RWPE1 (cell line): ENCODE measurements at regions not wholly inside any gene's neighbourhood (a gene's known extent, or its start where the extent isn't known, plus 50 kb on each side); places are given as distances from the start of the nearest gene placed in this dataset.

ENCODE experiments used
- CTCF ChIA-PET: fragments of 350-600 bp; sonication (Branson Sonifier 250); formaldehyde crosslinking; extraction: SDS; loops from one replicate; lab custom pipeline; 2021; lab: Yijun Ruan, JAX
- POLR2A ChIA-PET: fragments of 400-600 bp; formaldehyde crosslinking; extraction: SDS; loops from one replicate; lab custom pipeline; 2020; ENCODE audit warnings: antibody characterized with exemption; ENCODE audit not compliant: low non-redundant PET; lab: Yijun Ruan, JAX
- DNase-seq: peaks from one replicate; pipeline ENCODE4 v3.0.0; 2012; ENCODE audit warnings: low spot score
- H3K27ac ChIP-seq: fragments of 450-650 bp; 2 replicates; pipeline ENCODE4 v1.5.1; 2017
- TF ChIP-seq, protein P1 (sequence below): fragments of 450-650 bp; conservative IDR thresholded peaks from 2 replicates; pipeline ENCODE4 v1.5.1; 2017; ENCODE audit warnings: low read depth, mild to moderate bottlenecking

DNA sequence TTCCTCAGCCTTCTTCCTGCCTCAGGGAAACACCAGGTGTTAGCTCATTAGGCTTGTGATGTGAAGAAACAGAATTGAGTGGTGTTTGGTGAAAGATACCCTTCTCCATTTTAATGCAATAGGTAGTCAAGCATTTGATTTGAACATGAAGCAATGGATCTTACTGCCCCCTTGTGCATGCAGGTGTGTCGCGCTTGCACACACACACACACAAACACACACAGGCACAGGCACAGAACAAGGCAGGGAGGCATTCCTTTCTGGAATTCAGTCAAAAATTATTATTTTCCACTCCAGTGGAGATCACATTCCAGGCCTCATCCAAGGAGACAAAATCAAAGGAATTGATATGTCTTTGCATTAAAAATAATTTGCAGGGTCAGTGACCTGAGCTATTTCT lies 667.0 kb upstream of the MARCKS start:
- CTCF ChIA-PET, result interaction anchor here (0.7 kb wide), 1 partner anchor 16 kb away, joined by 3 read pairs; no protein-coding TSS in a partner anchor
- DNase-seq, result no peak

DNA sequence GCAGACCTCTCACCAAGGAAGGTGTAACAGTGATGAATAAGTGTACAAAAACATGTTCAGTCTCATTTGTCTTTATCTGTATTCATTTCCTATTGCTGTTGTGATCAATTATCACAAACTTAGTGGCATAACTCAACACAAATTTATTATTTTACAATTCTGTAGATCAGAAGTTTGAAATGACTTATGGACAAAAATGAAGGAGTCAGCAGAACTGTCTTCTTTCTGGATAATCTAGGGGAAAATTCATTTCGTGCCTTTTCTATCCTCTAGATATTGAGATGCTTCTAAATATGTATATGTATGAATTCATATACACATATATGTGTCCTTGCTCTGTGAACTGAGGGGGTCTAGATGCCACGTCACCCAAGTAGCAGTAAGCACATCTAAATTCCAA lies 663.1 kb upstream of the MARCKS start:
- H3K27ac ChIP-seq, result no peak overlapping the region
- DNase-seq, result no peak
- CTCF ChIA-PET, result no interaction called here
- TF ChIP-seq, protein P1, sequence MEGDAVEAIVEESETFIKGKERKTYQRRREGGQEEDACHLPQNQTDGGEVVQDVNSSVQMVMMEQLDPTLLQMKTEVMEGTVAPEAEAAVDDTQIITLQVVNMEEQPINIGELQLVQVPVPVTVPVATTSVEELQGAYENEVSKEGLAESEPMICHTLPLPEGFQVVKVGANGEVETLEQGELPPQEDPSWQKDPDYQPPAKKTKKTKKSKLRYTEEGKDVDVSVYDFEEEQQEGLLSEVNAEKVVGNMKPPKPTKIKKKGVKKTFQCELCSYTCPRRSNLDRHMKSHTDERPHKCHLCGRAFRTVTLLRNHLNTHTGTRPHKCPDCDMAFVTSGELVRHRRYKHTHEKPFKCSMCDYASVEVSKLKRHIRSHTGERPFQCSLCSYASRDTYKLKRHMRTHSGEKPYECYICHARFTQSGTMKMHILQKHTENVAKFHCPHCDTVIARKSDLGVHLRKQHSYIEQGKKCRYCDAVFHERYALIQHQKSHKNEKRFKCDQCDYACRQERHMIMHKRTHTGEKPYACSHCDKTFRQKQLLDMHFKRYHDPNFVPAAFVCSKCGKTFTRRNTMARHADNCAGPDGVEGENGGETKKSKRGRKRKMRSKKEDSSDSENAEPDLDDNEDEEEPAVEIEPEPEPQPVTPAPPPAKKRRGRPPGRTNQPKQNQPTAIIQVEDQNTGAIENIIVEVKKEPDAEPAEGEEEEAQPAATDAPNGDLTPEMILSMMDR, result no peak
- POLR2A ChIA-PET, result no interaction called here

More for the DNA sequence above, 667.0 kb upstream of the MARCKS start:
- no peak overlapping the region for H3K27ac ChIP-seq
- POLR2A ChIA-PET, result no interaction called here
- TF ChIP-seq, protein P1, result no peak

GRCh38 chr6:113202852-113203714 lies 654.1 kb upstream of the MARCKS start:
- no peak overlapping the region for H3K27ac ChIP-seq
- POLR2A ChIA-PET, result no interaction called here
- TF ChIP-seq, protein P1, result no peak
- CTCF ChIA-PET, result interaction anchor here (0.6 kb wide), 1 partner anchor 61 kb away, joined by 3 read pairs; no protein-coding TSS in a partner anchor
- DNase-seq, result no peak

DNA sequence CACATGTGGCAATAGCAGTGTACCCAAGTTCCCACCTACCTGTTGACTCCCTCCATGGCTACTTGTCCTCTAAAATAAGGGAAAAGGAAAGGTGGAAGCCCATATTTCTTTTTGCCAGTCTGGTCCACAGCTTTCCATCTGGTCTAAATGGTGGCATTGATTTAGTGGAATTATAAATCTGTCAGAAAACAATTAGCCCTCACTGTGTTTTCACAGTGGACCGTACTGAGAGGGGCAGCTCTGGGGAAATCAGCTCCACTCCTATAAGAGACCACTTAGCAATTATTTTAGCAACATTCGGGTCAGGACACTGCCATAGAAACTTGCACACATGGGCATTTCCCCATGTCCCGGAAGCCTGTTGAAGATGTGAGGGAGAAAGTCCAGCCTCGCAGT lies 653.4 kb upstream of the MARCKS start:
- ChIA-PET CTCF (no interaction called here), POLR2A (no interaction called here)
- no peak for DNase-seq
- no peak overlapping the region for H3K27ac ChIP-seq
- TF ChIP-seq, protein P1, result no peak

- no peak for DNase-seq
- TF ChIP-seq, protein P1, result no peak
- no peak overlapping the region for H3K27ac ChIP-seq
- CTCF ChIA-PET, result interaction anchor here (0.6 kb wide), 1 partner anchor 15 kb away, joined by 3 read pairs; no protein-coding TSS in a partner anchor
- POLR2A ChIA-PET, result no interaction called here
Measured at GRCh38 chr6:113205553-113205952, 651.6 kb upstream of the MARCKS start.

DNA sequence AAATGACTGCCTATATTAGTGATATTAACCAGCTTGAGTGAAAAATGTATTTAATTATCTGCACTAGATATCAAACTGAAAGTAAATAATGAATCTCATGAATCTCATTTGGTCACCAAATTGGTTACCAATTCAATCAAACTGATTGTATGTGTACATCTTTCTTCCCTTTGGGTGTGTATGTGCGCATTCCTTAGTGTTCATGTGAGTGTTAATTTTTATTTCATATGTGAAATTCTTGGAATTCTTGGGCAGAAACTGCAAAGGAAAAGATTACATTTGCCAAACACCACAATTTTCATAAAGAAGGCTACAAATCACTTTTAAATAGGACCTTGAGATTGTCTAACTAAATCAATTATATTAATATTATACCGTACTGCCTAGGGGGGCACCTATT lies 648.4 kb upstream of the MARCKS start:
- H3K27ac ChIP-seq, result no peak overlapping the region
- POLR2A ChIA-PET, result no interaction called here
- TF ChIP-seq, protein P1, result no peak

More for the DNA sequence above, 648.4 kb upstream of the MARCKS start:
- CTCF ChIA-PET, result no interaction called here
- DNase-seq, result no peak
